Mesenteric fat pad (tissue), 1 donor: ENCODE measurements at regions not wholly inside any gene's neighbourhood (a gene's known extent, or its start where the extent isn't known, plus 50 kb on each side); places are given as distances from the start of the nearest gene placed in this dataset.
A peak's percentile ranks its signal among the peaks of the same experiment; 100 is the strongest.

ENCODE experiments used
- DNase-seq: peaks from one replicate; pipeline ENCODE4 v3.0.0-alpha.2; 2020; ENCODE audit warnings: low spot score
- donor health status: DM: yes; HTN: yes; CAD: no.

DNA sequence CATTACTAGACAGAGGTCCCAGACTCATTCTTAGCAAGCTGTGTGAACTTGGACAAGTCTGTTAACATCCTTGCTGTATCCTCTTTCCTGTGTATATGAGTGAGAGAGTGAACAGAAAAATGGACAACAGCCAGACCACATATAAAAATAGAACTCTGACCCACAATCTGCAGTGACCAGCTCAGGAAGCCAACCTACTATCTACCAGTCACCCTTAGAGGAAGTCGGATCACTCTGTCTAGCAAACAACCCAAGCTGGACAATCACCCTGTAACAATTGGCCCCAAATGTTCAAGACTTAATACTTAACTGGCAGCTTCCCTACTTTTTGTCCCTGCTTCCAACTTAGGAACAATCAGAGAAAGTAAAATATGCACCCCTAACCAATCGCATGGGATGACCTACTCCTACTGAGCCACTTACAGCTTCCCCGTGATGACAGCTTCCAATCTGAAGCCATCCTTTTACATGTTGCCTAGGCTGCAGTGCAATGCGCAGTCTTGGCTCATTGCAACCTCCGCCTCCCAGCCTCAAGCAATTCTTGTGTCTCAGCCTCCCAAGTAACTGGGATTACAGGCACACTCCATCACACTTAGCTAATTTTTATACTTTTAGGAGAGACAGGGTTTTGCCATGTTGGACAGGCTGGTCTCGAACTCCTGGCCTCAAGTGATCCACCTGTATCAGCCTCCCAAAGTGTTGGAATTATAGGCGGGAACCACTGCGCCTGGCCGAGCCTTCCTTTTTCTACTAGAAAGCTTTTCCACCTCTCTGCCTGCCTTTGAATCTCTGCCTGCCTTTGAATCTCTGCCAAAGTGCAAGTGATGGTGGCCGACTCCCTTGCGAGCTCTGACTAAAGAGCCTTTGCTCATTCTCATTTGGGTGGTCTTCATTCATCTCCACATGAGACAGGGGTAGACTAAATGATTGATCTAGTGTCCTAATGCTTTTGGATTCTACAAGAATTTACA lies 158.3 kb upstream of the NDUFV2 start:
- no peak for DNase-seq

DNA sequence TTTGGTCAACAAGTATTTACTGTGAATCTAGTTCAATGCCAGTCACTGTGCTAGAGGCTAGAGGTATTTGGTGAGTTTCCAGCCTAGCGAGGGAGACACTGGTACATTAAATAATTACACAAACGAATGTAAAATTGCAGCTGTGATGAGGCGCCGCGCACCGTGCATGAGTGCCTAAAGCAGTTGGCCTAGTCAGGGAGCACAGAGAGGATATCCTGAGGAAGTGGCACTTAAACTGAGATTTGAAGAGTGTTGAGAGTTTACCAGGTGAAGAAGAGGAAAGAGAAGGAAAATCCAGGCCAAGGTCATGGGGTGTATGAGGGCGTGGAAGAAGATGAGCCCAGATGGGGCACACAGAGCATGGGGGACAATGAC lies 157.6 kb upstream of the NDUFV2 start:
- DNase-seq: no peak

GRCh38 chr18:8945514-8945913 lies 157.0 kb upstream of the NDUFV2 start:
- no peak for DNase-seq

GRCh38 chr18:8946066-8946838 lies 156.2 kb upstream of the NDUFV2 start:
- no peak for DNase-seq

DNA sequence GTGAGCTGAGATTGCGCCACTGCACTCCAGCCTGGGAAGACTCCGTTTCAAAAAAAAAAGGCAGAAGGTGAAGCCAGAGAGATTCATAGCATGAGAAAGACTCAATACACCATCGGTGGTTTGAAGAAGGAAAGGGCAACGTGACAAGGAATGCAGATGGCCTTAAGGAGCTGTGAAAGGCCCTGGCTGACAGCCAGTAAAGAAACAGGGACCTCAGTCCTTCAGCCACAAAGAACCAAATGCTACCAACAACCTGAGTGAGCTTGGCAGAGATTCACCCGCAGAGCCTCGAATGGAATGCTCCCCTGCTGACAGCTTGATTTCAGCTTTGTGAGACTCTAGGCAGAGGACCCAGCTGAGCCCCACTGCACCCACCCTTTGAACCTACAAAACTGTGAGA lies 154.9 kb upstream of the NDUFV2 start:
- no peak for DNase-seq

- no peak for DNase-seq
Observed at GRCh38 chr18:8948011-8948410, 154.5 kb upstream of the NDUFV2 start.

DNA sequence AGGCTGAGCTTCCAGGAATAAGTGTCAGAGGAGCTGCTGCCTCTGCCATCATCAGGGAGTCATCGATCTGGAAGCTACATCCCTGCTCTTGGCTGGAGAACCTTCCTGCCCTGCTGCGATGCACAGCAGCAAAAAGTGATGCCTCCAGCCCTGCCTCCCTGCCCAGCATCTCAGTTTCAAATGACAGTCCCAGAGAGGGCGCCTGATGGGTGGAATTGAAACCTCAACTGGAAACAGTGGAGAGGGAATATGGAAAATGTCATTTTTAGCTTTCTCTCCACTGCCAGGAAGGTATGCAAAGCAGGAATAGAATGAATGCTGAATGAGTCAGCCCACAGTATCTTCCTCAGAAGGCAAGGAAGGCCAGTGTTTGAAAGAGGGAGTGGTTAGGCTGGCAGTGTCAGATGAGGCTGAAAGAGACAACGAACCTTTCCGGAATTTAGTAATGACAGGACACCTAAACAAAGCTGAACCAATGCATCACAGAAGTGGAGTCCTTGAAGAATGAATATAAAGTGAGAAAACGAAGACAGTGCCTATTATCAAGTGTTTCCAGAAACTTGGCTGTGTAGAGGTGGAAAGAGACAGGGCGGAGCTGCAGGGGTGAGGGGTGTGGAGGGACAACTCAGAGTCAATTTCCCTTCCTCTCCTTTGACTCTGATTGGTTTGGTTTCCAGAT lies 153.9 kb upstream of the NDUFV2 start:
- DNase-seq: no peak

- DNase-seq: no peak
Observed at GRCh38 chr18:8949206-8949605, 153.3 kb upstream of the NDUFV2 start.

DNA sequence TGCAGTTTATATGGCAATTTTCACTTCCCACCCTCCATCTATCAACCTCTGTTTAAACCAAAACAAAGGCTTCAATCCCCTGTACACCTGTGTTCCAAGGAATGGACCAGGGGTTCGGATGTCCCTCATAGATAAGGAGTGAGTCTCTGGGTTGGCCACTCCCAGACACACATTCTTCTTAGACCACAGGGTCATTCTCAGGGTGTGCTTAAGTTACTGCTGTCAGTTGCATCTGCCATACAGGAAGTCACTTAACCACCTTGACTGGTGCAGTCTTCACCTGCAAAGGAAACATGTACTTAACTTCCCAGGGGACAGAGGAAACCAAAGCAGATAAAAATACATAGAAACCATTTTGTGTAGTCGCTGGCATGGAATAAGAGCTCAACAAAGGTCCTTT lies 151.0 kb upstream of the NDUFV2 start:
- DNase-seq: no peak

- no peak for DNase-seq
Observed at GRCh38 chr18:8952174-8952573, 150.3 kb upstream of the NDUFV2 start.

DNA sequence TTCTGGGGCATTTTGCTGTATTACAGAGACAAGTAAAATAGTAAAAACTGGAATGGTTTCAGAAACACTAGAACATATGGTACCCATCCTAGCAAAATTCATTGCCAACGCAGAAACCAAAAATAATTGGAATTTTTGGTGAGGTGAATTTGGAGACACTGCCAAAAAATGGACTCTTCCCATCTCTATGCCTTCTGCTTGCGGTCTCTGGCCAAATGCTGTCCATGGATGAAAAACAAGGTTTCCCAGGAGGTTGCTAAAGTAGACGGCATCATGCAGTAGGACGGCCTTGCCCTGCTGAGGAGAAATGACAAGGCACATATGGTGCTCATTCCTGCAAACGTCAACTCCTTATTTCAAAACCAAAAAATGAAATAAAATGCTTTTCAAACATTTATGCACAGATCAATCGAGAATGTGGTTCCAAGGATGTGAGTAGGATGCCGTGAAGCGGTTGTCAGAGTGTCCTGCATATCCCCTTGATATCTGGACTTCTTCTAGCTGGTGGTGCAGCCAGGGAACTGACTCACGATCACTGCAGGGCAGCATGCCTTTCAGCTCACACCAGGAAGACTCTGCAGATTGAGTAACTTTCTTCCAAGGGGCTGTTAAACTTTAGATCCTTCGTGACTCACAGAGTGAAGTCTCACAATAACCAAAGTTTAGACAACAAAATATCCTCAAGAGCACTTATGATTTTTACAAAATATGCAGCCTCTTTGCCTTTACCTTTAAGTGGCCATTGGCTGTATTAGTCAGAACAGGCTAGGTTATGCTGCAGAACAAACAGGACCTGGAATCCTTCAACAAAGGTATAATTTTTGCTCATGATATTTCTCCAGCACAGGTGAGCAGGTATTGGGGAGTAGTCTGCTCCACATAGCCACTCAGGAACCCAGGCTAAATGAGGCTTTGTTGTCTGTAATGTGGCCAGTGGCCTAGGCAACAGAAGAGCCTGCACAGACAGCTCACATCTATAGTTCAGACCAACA lies 149.4 kb upstream of the NDUFV2 start:
- DNase-seq: no peak

- no peak for DNase-seq
Observed at GRCh38 chr18:8957731-8958130, 144.8 kb upstream of the NDUFV2 start.

GRCh38 chr18:8958660-8959059 lies 143.8 kb upstream of the NDUFV2 start:
- DNase-seq: no peak

DNA sequence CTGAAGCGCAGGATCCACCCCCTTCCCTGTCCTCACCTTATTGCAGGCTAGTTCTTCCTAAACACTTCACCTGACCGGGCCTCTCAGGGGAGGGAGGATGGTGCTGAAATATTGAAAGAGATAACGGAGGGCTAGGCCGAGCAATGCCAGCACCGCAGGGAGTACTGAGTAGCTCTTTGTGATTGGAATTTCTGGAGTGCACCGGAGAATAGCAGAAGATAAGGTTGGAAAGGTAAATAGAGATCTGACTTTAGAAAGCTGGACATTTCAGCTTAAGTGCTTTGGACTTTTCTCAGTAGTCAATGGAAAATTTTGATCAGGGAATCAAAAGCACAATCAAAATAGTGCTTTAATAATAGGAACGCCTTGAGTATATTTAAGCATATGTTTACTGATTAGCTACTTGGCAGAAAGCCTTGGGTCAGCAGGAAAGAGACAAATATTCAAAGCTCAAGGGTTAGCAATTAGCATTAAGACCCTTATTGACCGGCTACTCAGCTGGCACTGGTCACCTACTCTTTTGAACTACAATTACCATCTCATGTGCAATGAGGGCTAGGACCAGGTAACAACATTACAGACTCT lies 142.9 kb upstream of the NDUFV2 start:
- DNase-seq: no peak

DNA sequence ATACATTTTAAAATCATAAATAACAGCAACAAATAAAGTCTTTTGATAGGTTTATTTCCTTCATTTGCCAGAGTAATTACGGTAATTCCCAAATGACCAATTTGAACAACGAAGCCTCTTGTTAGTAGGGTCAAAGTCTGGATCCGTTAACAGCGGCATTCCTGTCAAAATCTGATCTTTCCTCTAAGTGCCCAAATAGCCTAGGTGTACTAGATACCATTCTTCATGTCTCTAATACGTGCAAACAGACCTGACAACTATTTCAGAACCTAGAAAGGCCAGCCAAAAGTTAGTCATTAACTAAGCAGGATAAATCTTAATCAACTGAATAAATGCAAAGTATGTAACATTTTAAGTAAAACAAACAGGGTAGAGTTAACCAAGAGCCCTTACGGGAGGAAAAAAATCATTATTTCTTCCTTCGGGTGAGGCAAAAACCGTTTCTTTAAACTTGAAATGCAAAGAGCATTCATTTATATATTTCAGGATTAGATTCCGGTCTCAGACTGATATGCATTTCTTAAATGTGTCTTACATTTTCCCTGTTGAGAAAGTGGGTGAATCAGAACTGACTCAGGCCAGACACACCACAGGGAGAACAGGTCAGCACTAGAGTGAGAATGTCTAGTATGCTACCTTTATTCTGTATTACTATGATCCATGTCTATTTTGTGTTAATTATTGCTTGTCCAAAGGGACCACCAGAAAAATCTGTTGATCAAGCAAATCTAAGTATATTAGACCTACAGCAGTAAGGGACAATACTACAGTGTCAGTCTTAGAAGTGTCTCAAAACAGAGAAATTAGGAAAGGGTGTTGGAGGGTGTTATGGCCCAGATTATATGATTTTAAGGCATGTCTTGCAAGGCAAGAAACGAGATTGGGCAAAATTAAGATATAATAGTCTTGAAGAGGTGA lies 141.5 kb upstream of the NDUFV2 start:
- no peak for DNase-seq

GRCh38 chr18:8962192-8962779 lies 140.2 kb upstream of the NDUFV2 start:
- peak; percentile 77 for DNase-seq

GRCh38 chr18:8962855-8963635 lies 139.5 kb upstream of the NDUFV2 start:
- DNase-seq: no peak

- DNase-seq: no peak
Observed at GRCh38 chr18:8963876-8964275, 138.6 kb upstream of the NDUFV2 start.
